ENCODE measurements at regions not wholly inside any gene's neighbourhood (a gene's known extent, or its start where the extent isn't known, plus 50 kb on each side); places are given as distances from the start of the nearest gene placed in this dataset.

- no peak for FAIRE-seq
- no TSS peak for BruUV-seq (replicated peaks)
- POLR2A ChIA-PET: no interaction called here
- dilution Hi-C loops (cut with MboI; ENCODE audit: extremely low pct_ligation_motif_present, low sequenced_read_pairs) (no loop called here), intact Hi-C loops (cut with micrococcal nuclease) (no loop called here)
- no peaks in the 10 kb centered on the region for H3K79me2 ChIP-seq (ENCODE audit: control insufficient read depth, insufficient read depth, low read length)
- H3K9ac ChIP-seq (replicated peaks; ENCODE audit: extremely low read depth, insufficient read depth, low read length): no peak overlapping the region
- TF ChIP-seq CTCF (IDR thresholded peaks at IDR 0.05; ENCODE audit: extremely low read depth in 1 of 2, insufficient read depth in 1 of 2, low read depth in 1 of 2, low read length in 2 of 2) (no peak), POLR2AphosphoS5 (IDR thresholded peaks at IDR 0.05; ENCODE audit: insufficient read depth, low read depth, low read length) (no peak), EZH2 (IDR thresholded peaks at IDR 0.05; ENCODE audit: borderline replicate concordance, low read depth, low read length, severe bottlenecking) (no peak), MYC (IDR thresholded peaks at IDR 0.05; ENCODE audit: low read depth, low read length) (no peak), MAX (IDR thresholded peaks at IDR 0.05; ENCODE audit: insufficient read depth, insufficient read length) (no peak), FOS (IDR thresholded peaks at IDR 0.05; ENCODE audit: borderline replicate concordance, insufficient read depth, low read length) (no peak), JUN (IDR thresholded peaks at IDR 0.05; ENCODE audit: borderline replicate concordance, insufficient read depth, insufficient read length, low read depth) (no peak), POLR2A (IDR thresholded peaks at IDR 0.05; ENCODE audit: low read depth, low read length) (no peak), GATA2 (IDR thresholded peaks at IDR 0.05; ENCODE audit: insufficient read depth, insufficient read length, low read depth, low read length) (no peak)
- no peaks in the 10 kb centered on the region for H3K4me1 ChIP-seq (ENCODE audit: control insufficient read depth, extremely low read depth, insufficient read depth, low read length)
- no peaks in the 10 kb centered on the region for H3K9me1 ChIP-seq (replicated peaks; ENCODE audit: control insufficient read depth, extremely low read depth, insufficient read depth, low read length)
- H3K27ac ChIP-seq (ENCODE audit: insufficient read depth, low read depth, low read length): no peak overlapping the region
- no peak overlapping the region for H3K4me3 ChIP-seq (replicated peaks in 1 of 3; ENCODE audit: insufficient read depth in 1 of 3, low read depth in 1 of 3, low read length in 3 of 3)
- no peak overlapping the region for H3K4me2 ChIP-seq (ENCODE audit: insufficient read depth, low read length)
- H3K36me3 ChIP-seq (ENCODE audit: control insufficient read depth in 2 of 2, extremely low read depth in 1 of 2, insufficient read depth in 2 of 2, low read length in 2 of 2): no peaks in the 10 kb centered on the region
- H4K20me1 ChIP-seq (replicated peaks; ENCODE audit: control insufficient read depth, extremely low read depth, insufficient read depth, low read length): no peaks in the 10 kb centered on the region
- CTCF ChIA-PET: no interaction called here
- no peak for DNase-seq (ENCODE audit: low read depth, low spot score)
- peaks cover 9% of the 10 kb centered on the region for H3K9me3 ChIP-seq (replicated peaks; ENCODE audit: control insufficient read depth, insufficient read depth, low read length)
- H2AFZ ChIP-seq (ENCODE audit: low read depth, low read length): no peak overlapping the region
- no peaks in the 10 kb centered on the region for H3K27me3 ChIP-seq (ENCODE audit: control insufficient read depth in 2 of 2, insufficient read depth in 2 of 2, low read length in 2 of 2)
Observed at GRCh38 chr14:98172243-98172778, 1099.7 kb downstream of the BCL11B start.
